ENCODE measurements at regions not wholly inside any gene's neighbourhood (a gene's known extent, or its start where the extent isn't known, plus 50 kb on each side); places are given as distances from the start of the nearest gene placed in this dataset.
"Not testable (repeated sequence)": the region's sequence is repeated elsewhere in the genome, so short reads cannot be mapped to it uniquely, and the experiment has no call there.

DNA sequence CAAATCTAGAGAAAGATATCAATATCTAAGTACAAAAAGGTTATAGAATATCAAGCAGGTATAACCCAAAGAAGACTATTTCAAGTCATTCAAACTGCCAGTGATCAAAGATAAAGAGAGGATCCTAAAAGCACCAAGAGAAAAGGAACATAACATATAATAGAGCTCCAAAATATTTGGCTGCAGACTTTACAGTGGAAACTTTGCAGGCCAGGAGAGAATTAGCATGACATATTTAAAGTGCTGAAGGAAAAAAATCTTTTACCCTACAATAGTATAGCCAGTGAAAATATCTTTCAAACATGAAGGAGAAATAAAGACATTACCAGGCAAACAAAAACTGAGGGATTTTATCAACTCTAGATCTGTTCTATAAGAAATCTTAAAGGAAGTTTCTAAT is 254.3 kb upstream of the ARHGEF26 start (continued):
- TF ChIP-seq, protein P1, sequence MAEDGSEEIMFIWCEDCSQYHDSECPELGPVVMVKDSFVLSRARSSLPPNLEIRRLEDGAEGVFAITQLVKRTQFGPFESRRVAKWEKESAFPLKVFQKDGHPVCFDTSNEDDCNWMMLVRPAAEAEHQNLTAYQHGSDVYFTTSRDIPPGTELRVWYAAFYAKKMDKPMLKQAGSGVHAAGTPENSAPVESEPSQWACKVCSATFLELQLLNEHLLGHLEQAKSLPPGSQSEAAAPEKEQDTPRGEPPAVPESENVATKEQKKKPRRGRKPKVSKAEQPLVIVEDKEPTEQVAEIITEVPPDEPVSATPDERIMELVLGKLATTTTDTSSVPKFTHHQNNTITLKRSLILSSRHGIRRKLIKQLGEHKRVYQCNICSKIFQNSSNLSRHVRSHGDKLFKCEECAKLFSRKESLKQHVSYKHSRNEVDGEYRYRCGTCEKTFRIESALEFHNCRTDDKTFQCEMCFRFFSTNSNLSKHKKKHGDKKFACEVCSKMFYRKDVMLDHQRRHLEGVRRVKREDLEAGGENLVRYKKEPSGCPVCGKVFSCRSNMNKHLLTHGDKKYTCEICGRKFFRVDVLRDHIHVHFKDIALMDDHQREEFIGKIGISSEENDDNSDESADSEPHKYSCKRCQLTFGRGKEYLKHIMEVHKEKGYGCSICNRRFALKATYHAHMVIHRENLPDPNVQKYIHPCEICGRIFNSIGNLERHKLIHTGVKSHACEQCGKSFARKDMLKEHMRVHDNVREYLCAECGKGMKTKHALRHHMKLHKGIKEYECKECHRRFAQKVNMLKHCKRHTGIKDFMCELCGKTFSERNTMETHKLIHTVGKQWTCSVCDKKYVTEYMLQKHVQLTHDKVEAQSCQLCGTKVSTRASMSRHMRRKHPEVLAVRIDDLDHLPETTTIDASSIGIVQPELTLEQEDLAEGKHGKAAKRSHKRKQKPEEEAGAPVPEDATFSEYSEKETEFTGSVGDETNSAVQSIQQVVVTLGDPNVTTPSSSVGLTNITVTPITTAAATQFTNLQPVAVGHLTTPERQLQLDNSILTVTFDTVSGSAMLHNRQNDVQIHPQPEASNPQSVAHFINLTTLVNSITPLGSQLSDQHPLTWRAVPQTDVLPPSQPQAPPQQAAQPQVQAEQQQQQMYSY (CRISPR knock-in tag; IDR thresholded peaks at IDR 0.05) = no peak
- no peak for TF ChIP-seq JUN (CRISPR knock-in tag; IDR thresholded peaks at IDR 0.05)

- POLR2A ChIA-PET; DNase-seq (ENCODE audit: low spot score); H3K4me3 Mint-ChIP-seq; H3K4me1 Mint-ChIP-seq; H3K27ac Mint-ChIP-seq; ATAC-seq; H3K27me3 Mint-ChIP-seq (ENCODE audit: low read depth); CTCF ChIA-PET: not testable (repeated sequence)
- Mint-ChIP-seq H3K36me3 (peaks cover 12% of the 10 kb centered on the region), H3K9me3 (peaks cover 33% of the 10 kb centered on the region)
These were observed 246.8 kb upstream of the ARHGEF26 start for GRCh38 chr3:153874348-153874747.

GRCh38 chr3:153880493-153880892 is 240.7 kb upstream of the ARHGEF26 start:
- CTCF ChIA-PET = no interaction called here
- no peaks in the 10 kb centered on the region for H3K27me3 Mint-ChIP-seq (ENCODE audit: low read depth)
- peaks cover 3% of the 10 kb centered on the region for H3K9me3 Mint-ChIP-seq
- POLR2A ChIA-PET = no interaction called here
- H3K4me3 Mint-ChIP-seq = no peak overlapping the region
- TF ChIP-seq ZNF121 (CRISPR knock-in tag; IDR thresholded peaks at IDR 0.05) (no peak), AFF4 (CRISPR knock-in tag; IDR thresholded peaks at IDR 0.05; ENCODE audit: borderline replicate concordance) (no peak), TEAD4 (CRISPR knock-in tag; IDR thresholded peaks at IDR 0.05) (no peak), ZNF416 (CRISPR knock-in tag; IDR thresholded peaks at IDR 0.05) (no peak), GTF2I (CRISPR knock-in tag; conservative IDR thresholded peaks at IDR 0.05) (no peak), USF1 (CRISPR knock-in tag; IDR thresholded peaks at IDR 0.05) (no peak), ESRRA (CRISPR knock-in tag; IDR thresholded peaks at IDR 0.05; ENCODE audit: borderline replicate concordance) (no peak), USF2 (CRISPR knock-in tag; IDR thresholded peaks at IDR 0.05) (no peak), ELF4 (CRISPR knock-in tag; IDR thresholded peaks at IDR 0.05; ENCODE audit: low read depth) (no peak)
- ATAC-seq (no peak), DNase-seq (ENCODE audit: low spot score) (no peak)
- no peaks in the 10 kb centered on the region for H3K4me1 Mint-ChIP-seq
- no peak overlapping the region for H3K27ac Mint-ChIP-seq
- H3K36me3 Mint-ChIP-seq = 0 out of 2 replicates have a peak, but pooled peaks cover 2% of the 10 kb centered on the region

DNA sequence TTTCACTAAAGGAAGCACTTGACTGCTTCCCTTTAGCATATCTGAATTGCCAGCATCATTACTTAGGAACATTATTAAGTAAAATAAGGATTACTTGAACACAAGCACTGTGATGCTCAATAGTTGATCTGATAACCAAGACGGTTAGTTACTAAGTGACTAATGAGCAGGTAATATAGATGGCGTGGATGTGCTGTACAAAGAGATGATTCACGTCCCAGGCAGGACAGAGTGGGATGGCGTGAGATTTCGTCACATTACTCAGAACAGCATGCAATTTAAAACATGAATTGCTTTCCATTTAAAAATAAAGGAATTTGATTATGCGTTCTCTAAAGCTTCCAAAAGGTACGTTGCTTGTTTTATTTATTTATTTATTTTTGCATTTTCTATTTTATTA is 240.0 kb upstream of the ARHGEF26 start:
- CTCF ChIA-PET = no interaction called here
- ATAC-seq = no peak
- no peak overlapping the region for H3K27ac Mint-ChIP-seq
- H3K27me3 Mint-ChIP-seq (ENCODE audit: low read depth) = no peaks in the 10 kb centered on the region
- DNase-seq (ENCODE audit: low spot score) = no peak
- no peak overlapping the region for H3K4me3 Mint-ChIP-seq
- TF ChIP-seq, protein P2, sequence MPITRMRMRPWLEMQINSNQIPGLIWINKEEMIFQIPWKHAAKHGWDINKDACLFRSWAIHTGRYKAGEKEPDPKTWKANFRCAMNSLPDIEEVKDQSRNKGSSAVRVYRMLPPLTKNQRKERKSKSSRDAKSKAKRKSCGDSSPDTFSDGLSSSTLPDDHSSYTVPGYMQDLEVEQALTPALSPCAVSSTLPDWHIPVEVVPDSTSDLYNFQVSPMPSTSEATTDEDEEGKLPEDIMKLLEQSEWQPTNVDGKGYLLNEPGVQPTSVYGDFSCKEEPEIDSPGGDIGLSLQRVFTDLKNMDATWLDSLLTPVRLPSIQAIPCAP (CRISPR knock-in tag; IDR thresholded peaks at IDR 0.05) = no peak
- TF ChIP-seq NFATC4 (CRISPR knock-in tag; IDR thresholded peaks at IDR 0.05) = no peak
- TF ChIP-seq, protein P3, sequence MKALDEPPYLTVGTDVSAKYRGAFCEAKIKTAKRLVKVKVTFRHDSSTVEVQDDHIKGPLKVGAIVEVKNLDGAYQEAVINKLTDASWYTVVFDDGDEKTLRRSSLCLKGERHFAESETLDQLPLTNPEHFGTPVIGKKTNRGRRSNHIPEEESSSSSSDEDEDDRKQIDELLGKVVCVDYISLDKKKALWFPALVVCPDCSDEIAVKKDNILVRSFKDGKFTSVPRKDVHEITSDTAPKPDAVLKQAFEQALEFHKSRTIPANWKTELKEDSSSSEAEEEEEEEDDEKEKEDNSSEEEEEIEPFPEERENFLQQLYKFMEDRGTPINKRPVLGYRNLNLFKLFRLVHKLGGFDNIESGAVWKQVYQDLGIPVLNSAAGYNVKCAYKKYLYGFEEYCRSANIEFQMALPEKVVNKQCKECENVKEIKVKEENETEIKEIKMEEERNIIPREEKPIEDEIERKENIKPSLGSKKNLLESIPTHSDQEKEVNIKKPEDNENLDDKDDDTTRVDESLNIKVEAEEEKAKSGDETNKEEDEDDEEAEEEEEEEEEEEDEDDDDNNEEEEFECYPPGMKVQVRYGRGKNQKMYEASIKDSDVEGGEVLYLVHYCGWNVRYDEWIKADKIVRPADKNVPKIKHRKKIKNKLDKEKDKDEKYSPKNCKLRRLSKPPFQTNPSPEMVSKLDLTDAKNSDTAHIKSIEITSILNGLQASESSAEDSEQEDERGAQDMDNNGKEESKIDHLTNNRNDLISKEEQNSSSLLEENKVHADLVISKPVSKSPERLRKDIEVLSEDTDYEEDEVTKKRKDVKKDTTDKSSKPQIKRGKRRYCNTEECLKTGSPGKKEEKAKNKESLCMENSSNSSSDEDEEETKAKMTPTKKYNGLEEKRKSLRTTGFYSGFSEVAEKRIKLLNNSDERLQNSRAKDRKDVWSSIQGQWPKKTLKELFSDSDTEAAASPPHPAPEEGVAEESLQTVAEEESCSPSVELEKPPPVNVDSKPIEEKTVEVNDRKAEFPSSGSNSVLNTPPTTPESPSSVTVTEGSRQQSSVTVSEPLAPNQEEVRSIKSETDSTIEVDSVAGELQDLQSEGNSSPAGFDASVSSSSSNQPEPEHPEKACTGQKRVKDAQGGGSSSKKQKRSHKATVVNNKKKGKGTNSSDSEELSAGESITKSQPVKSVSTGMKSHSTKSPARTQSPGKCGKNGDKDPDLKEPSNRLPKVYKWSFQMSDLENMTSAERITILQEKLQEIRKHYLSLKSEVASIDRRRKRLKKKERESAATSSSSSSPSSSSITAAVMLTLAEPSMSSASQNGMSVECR (CRISPR knock-in tag; IDR thresholded peaks at IDR 0.05; ENCODE audit: borderline replicate concordance) = no peak
- no peaks in the 10 kb centered on the region for H3K4me1 Mint-ChIP-seq
- no peaks in the 10 kb centered on the region for H3K36me3 Mint-ChIP-seq
- no peaks in the 10 kb centered on the region for H3K9me3 Mint-ChIP-seq
- POLR2A ChIA-PET = no interaction called here

Data from WTC11 (cell line).